ENCODE measurements at regions not wholly inside any gene's neighbourhood (a gene's known extent, or its start where the extent isn't known, plus 50 kb on each side); places are given as distances from the start of the nearest gene placed in this dataset.
"Not testable (repeated sequence)": the region's sequence is repeated elsewhere in the genome, so short reads cannot be mapped to it uniquely, and the experiment has no call there.

DNA sequence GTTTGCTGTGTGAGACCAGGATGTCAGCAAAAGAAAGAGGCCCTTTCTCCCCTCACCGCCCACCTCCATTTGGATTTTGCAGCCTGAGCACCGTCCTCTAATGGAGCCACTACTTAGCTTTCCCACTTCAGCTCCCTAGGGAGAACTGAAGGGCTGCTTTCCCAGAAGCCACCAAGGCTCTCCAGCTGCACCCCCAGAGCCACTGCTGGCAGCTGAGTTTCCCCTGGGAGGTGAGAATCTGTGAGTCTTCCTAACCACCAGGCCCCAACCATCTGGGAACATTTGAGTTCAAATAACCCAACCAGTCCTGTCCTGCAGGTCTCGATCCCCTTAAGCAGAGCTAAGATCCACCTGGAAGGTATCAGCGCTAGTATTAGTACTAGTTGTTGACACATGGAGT lies 173.1 kb upstream of the USP9X start:
- in situ Hi-C loops (cut with HindIII; ENCODE audit: low pct_unique_long_range_greater_than_20kb, low sequenced_read_pairs) = no loop called here
- no peak for DNase-seq (ENCODE audit: low read depth in 1 of 2, low spot score in 1 of 2)
- no peak for TF ChIP-seq JUND (IDR thresholded peaks at IDR 0.05; ENCODE audit: low read depth)

DNA sequence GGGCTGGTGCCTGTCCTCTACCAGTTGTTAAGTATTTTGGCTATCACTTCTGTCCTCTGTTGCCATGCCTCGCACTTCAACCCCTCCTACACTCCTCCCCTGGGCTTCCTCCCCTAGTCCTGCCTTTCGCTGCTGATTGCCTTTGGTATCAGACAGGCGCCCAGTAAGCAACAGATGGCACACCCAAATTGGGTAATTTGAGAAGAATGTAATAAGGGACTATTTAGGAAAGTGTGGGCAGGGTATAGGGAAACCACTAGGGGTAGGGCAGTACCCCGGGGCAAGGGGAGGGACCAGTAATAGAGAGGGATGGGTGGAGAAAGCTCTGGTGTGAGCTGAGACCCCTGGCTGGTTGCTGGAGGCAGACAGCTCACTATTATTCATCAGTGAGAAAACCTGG lies 172.7 kb upstream of the USP9X start:
- no peak for TF ChIP-seq JUND (IDR thresholded peaks at IDR 0.05; ENCODE audit: low read depth)
- in situ Hi-C loops (cut with HindIII; ENCODE audit: low pct_unique_long_range_greater_than_20kb, low sequenced_read_pairs) = no loop called here
- no peak for DNase-seq (ENCODE audit: low read depth in 1 of 2, low spot score in 1 of 2)

DNA sequence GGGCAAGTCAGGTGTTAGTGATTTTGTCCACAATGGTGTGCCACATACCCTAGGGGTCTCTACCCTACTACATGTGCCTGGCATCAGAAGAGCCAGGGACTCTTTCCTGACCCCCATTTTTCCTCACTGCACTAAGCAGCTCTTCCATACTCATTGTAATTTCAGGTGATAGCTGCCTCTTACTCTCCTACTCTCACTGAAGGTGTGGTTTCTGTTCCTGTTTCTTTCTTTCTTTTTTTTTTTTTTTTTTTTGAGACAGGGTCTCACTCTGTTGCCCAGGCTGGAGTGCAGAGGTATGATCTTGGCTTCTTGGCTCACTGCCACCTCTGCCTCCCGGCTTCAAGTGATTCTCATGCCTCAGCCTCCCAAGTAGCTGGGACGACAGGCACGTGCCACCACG lies 164.9 kb upstream of the USP9X start:
- no peak for DNase-seq (ENCODE audit: low read depth in 1 of 2, low spot score in 1 of 2)
- in situ Hi-C loops (cut with HindIII; ENCODE audit: low pct_unique_long_range_greater_than_20kb, low sequenced_read_pairs) = no loop called here
- TF ChIP-seq JUND (IDR thresholded peaks at IDR 0.05; ENCODE audit: low read depth) = no peak

DNA sequence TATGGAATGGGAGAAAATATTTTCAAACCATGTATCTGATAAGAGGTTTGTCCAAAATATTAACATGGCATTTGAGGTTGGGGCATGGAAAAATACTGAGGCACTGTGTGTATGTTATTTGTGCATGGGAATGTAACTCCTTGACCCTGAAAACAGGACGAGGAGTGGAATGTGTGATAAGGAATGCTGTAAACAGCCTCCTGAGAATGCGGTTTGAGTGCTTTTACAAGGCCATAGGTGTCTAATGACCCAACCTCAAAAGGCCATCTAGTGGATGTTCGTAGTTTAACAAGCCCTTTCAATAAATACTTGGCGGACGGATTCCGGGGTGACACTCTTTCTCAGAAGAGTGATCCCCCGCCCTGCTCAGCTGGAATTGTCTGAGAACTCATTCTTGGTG lies 162.9 kb upstream of the USP9X start:
- peak in 1 of 2 experiments; percentile 74 for DNase-seq (ENCODE audit: low read depth in 1 of 2, low spot score in 1 of 2)
- no peak for TF ChIP-seq JUND (IDR thresholded peaks at IDR 0.05; ENCODE audit: low read depth)
- in situ Hi-C loops (cut with HindIII; ENCODE audit: low pct_unique_long_range_greater_than_20kb, low sequenced_read_pairs) = no loop called here

DNA sequence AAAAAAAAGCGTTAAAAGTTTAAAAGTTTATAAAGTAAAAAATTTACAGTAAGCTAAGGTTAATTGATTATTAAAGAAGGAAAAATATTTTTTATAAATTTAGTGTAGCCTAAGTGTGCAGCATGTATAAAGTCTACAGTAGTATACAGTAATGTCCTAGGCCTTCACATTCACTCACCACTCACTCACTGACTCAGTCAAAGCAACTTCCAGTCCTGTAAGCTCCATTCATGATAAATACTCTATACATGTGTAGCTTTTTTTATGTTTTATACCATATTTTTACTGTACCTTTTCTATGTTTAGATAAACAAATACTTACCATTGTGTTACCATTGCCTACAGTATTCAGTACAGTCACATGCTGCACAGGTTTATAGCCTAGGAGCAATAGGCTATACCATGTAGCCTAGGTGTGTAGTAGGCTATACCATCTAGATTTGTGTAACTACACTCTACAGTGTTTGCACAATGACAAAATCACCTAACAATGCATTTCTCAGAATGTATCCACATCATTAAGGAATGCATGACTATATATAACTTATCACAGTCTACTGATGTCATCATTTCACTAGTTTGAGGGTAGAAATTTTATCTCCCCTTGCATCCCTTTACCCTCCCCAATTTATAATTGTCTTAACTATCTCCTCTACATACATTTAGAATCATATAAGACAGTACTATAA lies 158.4 kb upstream of the USP9X start:
- in situ Hi-C loops (cut with HindIII; ENCODE audit: low pct_unique_long_range_greater_than_20kb, low sequenced_read_pairs); DNase-seq (ENCODE audit: low read depth in 1 of 2, low spot score in 1 of 2): not testable (repeated sequence)

DNA sequence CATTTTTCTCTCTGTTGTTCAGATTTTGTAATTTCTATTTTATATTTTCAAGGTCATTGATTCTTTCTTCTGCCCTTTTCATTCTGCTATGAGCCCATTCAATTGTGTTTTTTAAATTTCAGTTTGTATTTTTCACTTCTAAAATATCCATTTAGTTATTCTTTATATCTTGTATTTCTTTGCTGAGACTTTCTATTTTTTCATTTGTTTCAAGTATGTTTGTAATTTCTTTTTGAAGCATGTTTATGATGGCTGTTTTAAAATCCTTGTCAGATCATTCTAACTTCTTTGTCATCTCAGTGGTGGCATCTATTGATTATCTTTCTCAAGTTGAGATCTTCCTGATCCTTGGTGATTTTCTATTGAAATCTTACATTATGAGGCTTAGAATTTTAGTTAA lies 157.2 kb upstream of the USP9X start:
- no peak for TF ChIP-seq JUND (IDR thresholded peaks at IDR 0.05; ENCODE audit: low read depth)
- no peak for DNase-seq (ENCODE audit: low read depth in 1 of 2, low spot score in 1 of 2)

DNA sequence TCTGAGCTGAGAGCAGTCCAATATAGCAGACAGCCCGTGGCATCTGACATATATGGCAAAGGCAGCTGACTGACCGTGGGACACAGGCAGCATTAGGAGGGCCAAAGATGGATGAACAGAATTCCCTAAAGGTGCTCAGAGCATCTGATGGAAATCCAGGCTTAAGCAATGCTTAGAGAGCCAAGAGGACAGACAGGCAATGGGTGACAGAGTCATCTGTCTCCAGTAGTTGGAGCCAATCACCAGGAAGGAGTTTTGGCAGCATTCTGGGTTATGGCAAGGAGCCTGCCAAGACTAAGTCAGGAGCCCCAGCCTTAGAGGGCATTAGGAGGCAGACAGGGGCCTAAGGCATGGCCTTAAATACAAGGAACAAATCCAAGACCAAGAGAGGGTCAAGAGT lies 153.3 kb upstream of the USP9X start:
- no peak for TF ChIP-seq JUND (IDR thresholded peaks at IDR 0.05; ENCODE audit: low read depth)
- in situ Hi-C loops (cut with HindIII; ENCODE audit: low pct_unique_long_range_greater_than_20kb, low sequenced_read_pairs) = no loop called here
- DNase-seq (ENCODE audit: low read depth in 1 of 2, low spot score in 1 of 2) = peak in 1 of 2 experiments; percentile 49

More for the DNA sequence above, 157.2 kb upstream of the USP9X start:
- in situ Hi-C loops (cut with HindIII; ENCODE audit: low pct_unique_long_range_greater_than_20kb, low sequenced_read_pairs) = no loop called here

DNA sequence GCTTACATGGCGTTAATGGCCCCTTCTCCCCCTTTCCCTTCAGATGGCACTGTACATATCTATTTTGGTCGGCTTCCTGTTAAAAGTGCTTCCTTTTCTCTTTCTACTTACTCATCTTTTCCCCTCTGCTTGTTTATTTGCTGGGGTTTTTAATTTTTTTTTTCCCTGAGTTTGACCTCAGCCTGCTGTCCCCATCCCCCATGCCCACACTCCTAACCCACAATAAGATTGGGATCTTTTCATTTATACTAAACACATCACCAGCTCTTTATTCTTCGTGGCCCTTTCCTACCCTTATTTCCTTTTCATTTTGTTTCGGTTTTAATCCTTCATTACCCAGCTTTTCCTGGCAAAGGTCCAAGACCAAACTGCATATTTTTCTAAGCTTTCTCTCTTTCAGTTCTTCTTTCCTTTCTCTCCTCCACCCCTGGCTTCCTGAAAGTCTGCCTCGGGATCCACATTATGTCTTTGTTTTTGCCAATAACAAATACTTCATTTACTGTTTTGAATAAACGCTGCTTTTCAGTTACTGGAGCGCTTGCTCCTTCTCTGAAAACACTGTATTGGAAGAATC lies 152.0 kb upstream of the USP9X start:
- no peak for DNase-seq (ENCODE audit: low read depth in 1 of 2, low spot score in 1 of 2)
- in situ Hi-C loops (cut with HindIII; ENCODE audit: low pct_unique_long_range_greater_than_20kb, low sequenced_read_pairs) = no loop called here
- no peak for TF ChIP-seq JUND (IDR thresholded peaks at IDR 0.05; ENCODE audit: low read depth)

DNA sequence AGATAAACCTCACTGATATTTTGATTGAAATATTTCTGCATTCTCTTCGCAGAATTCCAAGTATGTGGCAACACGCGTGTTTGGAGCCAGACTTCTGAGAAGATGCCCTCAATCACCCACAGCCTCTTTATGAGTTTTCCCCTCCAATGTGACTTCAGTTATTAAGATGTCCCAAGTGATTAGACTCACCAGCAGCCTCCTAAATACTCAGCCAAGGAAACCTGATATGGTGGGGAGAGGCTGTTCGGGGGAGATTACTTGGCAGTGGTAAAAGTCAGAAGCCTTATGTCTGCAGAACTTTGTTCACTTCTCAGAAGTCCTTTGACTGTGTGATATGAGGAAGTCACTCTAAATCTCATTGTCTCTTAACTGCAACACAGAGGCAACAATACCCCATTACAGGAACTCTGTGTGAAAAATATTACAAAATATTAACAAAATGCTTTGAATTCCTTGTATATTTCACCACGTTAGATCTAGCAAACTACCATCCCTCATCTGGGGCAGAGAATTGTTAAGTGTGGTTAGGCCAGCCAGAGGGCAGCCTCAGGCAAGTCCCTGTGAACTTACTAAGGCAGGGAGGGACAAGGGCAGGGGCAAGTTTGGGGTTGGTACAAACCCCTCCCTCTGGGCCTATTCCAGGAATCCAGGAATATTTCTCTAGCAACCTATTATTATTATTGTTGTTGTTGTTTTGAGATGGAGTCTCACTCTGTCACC lies 151.4 kb upstream of the USP9X start:
- TF ChIP-seq JUND (IDR thresholded peaks at IDR 0.05; ENCODE audit: low read depth) = no peak
- in situ Hi-C loops (cut with HindIII; ENCODE audit: low pct_unique_long_range_greater_than_20kb, low sequenced_read_pairs) = no loop called here
- no peak for DNase-seq (ENCODE audit: low read depth in 1 of 2, low spot score in 1 of 2)

DNA sequence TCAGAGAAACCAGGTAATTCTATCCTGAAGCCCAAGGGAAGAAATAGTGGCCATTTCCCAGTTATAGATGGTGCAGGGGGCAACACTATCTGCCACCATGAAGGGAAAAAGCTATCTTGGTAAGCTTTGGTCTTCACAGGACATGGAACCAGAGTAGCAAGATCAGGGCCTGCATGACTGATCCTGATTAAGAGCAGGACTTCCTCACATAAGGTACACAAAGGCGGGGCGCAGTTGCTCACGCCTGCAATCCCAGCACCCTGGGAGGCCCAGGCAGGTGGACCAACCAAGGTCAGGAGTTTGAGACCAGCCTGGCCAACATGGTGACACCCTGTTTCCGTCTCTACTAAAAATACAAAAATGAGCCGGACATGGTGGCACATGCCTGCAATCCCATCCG lies 148.4 kb upstream of the USP9X start:
- in situ Hi-C loops (cut with HindIII; ENCODE audit: low pct_unique_long_range_greater_than_20kb, low sequenced_read_pairs) = no loop called here
- DNase-seq (ENCODE audit: low read depth in 1 of 2, low spot score in 1 of 2) = no peak
- TF ChIP-seq JUND (IDR thresholded peaks at IDR 0.05; ENCODE audit: low read depth) = no peak

DNA sequence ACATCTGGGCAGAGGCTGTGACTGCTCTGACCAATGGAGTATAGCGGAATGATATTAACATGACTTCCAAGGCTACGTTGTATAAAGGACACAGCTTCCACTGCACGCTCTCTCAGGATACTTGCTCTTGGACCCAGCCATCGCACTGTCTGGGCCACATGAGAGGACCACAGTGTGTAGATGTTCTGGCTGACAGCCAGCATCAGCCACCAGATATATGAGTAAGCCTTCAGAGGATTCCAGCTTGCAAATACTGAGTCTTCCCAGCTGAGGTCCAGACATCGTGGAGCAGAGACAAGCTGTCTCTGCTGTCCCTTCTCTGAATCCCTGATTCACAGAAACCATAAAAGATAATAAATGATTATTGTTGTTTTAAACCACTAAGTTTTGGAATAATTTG lies 146.8 kb upstream of the USP9X start:
- no peak for DNase-seq (ENCODE audit: low read depth in 1 of 2, low spot score in 1 of 2)
- TF ChIP-seq JUND (IDR thresholded peaks at IDR 0.05; ENCODE audit: low read depth) = no peak
- in situ Hi-C loops (cut with HindIII; ENCODE audit: low pct_unique_long_range_greater_than_20kb, low sequenced_read_pairs) = no loop called here

DNA sequence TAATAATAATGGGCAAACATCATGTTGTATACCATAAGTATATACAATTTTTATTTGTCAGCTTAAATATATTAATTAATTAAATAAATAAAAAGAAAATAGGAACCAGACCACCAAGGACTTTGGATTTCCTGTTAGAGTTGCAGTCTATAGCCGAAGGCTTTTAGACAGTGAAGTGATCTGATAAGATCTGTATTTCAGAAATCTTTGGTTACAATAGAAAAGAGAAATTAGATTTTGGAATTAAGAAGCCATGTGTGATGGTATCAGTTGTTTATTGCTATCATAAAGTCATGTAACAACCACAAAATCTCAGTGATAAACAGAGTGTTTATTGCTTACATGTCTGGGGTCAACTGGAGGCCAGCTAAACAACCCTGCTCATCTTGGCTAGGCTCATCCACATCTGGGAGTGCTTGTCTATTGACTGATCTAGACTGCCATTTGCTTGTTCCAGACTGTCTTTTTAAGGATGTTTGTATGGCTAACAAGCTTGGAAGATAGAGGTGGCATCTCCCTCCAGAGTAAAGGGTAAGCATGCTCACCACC lies 142.1 kb upstream of the USP9X start:
- TF ChIP-seq JUND (IDR thresholded peaks at IDR 0.05; ENCODE audit: low read depth) = no peak
- no peak for DNase-seq (ENCODE audit: low read depth in 1 of 2, low spot score in 1 of 2)
- in situ Hi-C loops (cut with HindIII; ENCODE audit: low pct_unique_long_range_greater_than_20kb, low sequenced_read_pairs) = no loop called here

DNA sequence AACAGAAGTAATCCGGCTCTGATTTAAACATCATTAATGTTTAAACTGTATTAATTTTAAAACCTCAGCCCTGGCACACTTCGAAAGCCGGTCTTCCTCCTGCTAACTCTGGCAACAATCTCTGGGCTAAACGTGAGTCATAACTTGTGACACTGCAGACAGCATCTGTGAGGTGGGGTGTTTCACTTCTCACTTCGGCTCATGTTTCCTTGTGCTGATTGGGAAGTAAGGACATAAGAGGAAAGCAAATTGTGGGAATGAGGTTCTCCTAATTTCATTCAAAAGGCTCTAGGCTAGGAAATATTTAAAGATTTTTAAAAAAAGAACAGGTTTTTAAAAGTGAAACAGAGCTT lies 139.9 kb upstream of the USP9X start:
- in situ Hi-C loops (cut with HindIII; ENCODE audit: low pct_unique_long_range_greater_than_20kb, low sequenced_read_pairs) = no loop called here
- TF ChIP-seq JUND (IDR thresholded peaks at IDR 0.05; ENCODE audit: low read depth) = no peak
- DNase-seq (ENCODE audit: low read depth in 1 of 2, low spot score in 1 of 2) = peak; percentile 28 to 59
